SK-N-SH treated with all-trans-retinoic acid at 6 μM for 48 hours (cell line): ENCODE measurements at regions not wholly inside any gene's neighbourhood (a gene's known extent, or its start where the extent isn't known, plus 50 kb on each side); places are given as distances from the start of the nearest gene placed in this dataset.

ENCODE experiments used
- ATAC-seq: fragments of 200-7000 bp; cut with Tn5 transposase; 3 replicates; pipeline ENCODE4 v1.9.1; 2020; ENCODE audit warnings: mild to moderate bottlenecking, moderate library complexity
- ARNTL ChIP-seq: fragments of 450-650 bp; formaldehyde crosslinking; IDR thresholded peaks from 2 replicates; pipeline ENCODE4 v1.5.0; 2020; ENCODE audit warnings: low read depth, mild to moderate bottlenecking, moderate library complexity, borderline replicate concordance
- BACH2 ChIP-seq: fragments of 250-450 bp; sonication (Bioruptor Pico); IDR thresholded peaks from 2 replicates; pipeline ENCODE4 v1.9.0; 2021; ENCODE audit warnings: mild to moderate bottlenecking, borderline replicate concordance
- CSDC2 ChIP-seq: fragments of 250-450 bp; sonication (Bioruptor Pico); IDR thresholded peaks from 2 replicates; pipeline ENCODE4 v1.5.0; 2020; ENCODE audit warnings: mild to moderate bottlenecking, moderate library complexity
- GLIS3 ChIP-seq: fragments of 250-450 bp; sonication (Bioruptor Pico); IDR thresholded peaks from 2 replicates; pipeline ENCODE4 v1.5.0; 2020; ENCODE audit warnings: mild to moderate bottlenecking, moderate library complexity
- ISL1 ChIP-seq: fragments of 250-450 bp; sonication (Bioruptor Pico); IDR thresholded peaks from 2 replicates; pipeline ENCODE4 v2.1.2; 2022; ENCODE audit warnings: mild to moderate bottlenecking, moderate library complexity
- OSR1 ChIP-seq: fragments of 250-450 bp; sonication (Bioruptor Pico); IDR thresholded peaks from 2 replicates; pipeline ENCODE4 v1.8.0; 2022; ENCODE audit warnings: moderate library complexity, mild to moderate bottlenecking, inconsistent platforms
- PATZ1 ChIP-seq: fragments of 250-450 bp; sonication (Bioruptor Pico); IDR thresholded peaks from 2 replicates; pipeline ENCODE4 v1.8.0; 2020; ENCODE audit warnings: mild to moderate bottlenecking, moderate library complexity, borderline replicate concordance
- POU6F1 ChIP-seq: fragments of 250-450 bp; sonication (Bioruptor Pico); IDR thresholded peaks from 2 replicates; pipeline ENCODE4 v1.8.0; 2021; ENCODE audit warnings: low read depth, mild to moderate bottlenecking, moderate library complexity, borderline replicate concordance
- PPARA ChIP-seq: fragments of 250-450 bp; sonication (Bioruptor Pico); IDR thresholded peaks from 2 replicates; pipeline ENCODE4 v1.5.0; 2020; ENCODE audit warnings: mild to moderate bottlenecking, borderline replicate concordance
- RARB ChIP-seq: fragments of 250-450 bp; sonication (Bioruptor Pico); IDR thresholded peaks from 2 replicates; pipeline ENCODE4 v1.8.0; 2021; ENCODE audit warnings: mild to moderate bottlenecking, moderate library complexity
- SNAI2 ChIP-seq: fragments of 250-450 bp; sonication (Bioruptor Pico); IDR thresholded peaks from 2 replicates; pipeline ENCODE4 v1.5.0; 2020; ENCODE audit warnings: mild to moderate bottlenecking, moderate library complexity
- TCF4 ChIP-seq: fragments of 250-450 bp; sonication (Bioruptor Pico); IDR thresholded peaks from 2 replicates; pipeline ENCODE4 v1.8.0; 2021; ENCODE audit warnings: mild to moderate bottlenecking, moderate library complexity, borderline replicate concordance
- TOX ChIP-seq: fragments of 250-450 bp; sonication (Bioruptor Pico); IDR thresholded peaks from 2 replicates; pipeline ENCODE4 v1.8.0; 2021; ENCODE audit warnings: mild to moderate bottlenecking, moderate library complexity, borderline replicate concordance
- TSHZ2 ChIP-seq: fragments of 250-450 bp; sonication (Bioruptor Pico); IDR thresholded peaks from 2 replicates; pipeline ENCODE4 v1.5.0; 2020; ENCODE audit warnings: mild to moderate bottlenecking, moderate library complexity
- ZC3H10 ChIP-seq: fragments of 250-450 bp; sonication (Bioruptor Pico); IDR thresholded peaks from 2 replicates; pipeline ENCODE4 v1.5.1; 2021; ENCODE audit warnings: mild to moderate bottlenecking, moderate library complexity
- ZFP3 ChIP-seq: fragments of 250-450 bp; sonication (Bioruptor Pico); IDR thresholded peaks from 2 replicates; pipeline ENCODE4 v1.5.0; 2020; ENCODE audit warnings: mild to moderate bottlenecking, moderate library complexity
- ZFP30 ChIP-seq: fragments of 450-650 bp; formaldehyde crosslinking; IDR thresholded peaks from 2 replicates; pipeline ENCODE4 v1.5.0; 2022; ENCODE audit warnings: mild to moderate bottlenecking, moderate library complexity
- ZNF565 ChIP-seq: fragments of 450-650 bp; formaldehyde crosslinking; conservative IDR thresholded peaks from 2 replicates; pipeline ENCODE4 v1.5.0; 2020; ENCODE audit warnings: low read depth, mild to moderate bottlenecking, moderate library complexity
- ZNF70 ChIP-seq: fragments of 450-650 bp; formaldehyde crosslinking; IDR thresholded peaks from 2 replicates; pipeline ENCODE4 v1.5.0; 2020; ENCODE audit warnings: mild to moderate bottlenecking, moderate library complexity
- ZNF8 ChIP-seq: fragments of 450-650 bp; formaldehyde crosslinking; IDR thresholded peaks from 2 replicates; pipeline ENCODE4 v1.5.0; 2020; ENCODE audit warnings: mild to moderate bottlenecking, moderate library complexity
- TF ChIP-seq, protein P1 (sequence below): fragments of 250-450 bp; sonication (Bioruptor Pico); IDR thresholded peaks from 2 replicates; pipeline ENCODE4 v1.5.1; 2021; ENCODE audit warnings: mild to moderate bottlenecking, moderate library complexity
- TF ChIP-seq, protein P2 (sequence below): fragments of 250-450 bp; sonication (Bioruptor Pico); IDR thresholded peaks from 2 replicates; pipeline ENCODE4 v1.5.1; 2020; ENCODE audit warnings: low read depth, mild to moderate bottlenecking, moderate library complexity

GRCh38 chr12:93165384-93165932 is 212.3 kb upstream of the NUDT4 start:
- TF ChIP-seq ZC3H10 (CRISPR knock-in tag) (no peak), BACH2 (CRISPR knock-in tag) (no peak), RARB (CRISPR knock-in tag) (no peak), TOX (CRISPR knock-in tag) (no peak), ISL1 (no peak), PPARA (CRISPR knock-in tag) (no peak), CSDC2 (CRISPR knock-in tag) (no peak), PATZ1 (CRISPR knock-in tag) (no peak), SNAI2 (CRISPR knock-in tag) (no peak), OSR1 (CRISPR knock-in tag) (no peak), ARNTL (CRISPR knock-in tag) (no peak), TCF4 (CRISPR knock-in tag) (no peak), ZNF565 (CRISPR knock-in tag) (no peak), ZFP3 (no peak), TSHZ2 (CRISPR knock-in tag) (no peak), ZNF8 (CRISPR knock-in tag) (no peak)
- TF ChIP-seq, protein P1, sequence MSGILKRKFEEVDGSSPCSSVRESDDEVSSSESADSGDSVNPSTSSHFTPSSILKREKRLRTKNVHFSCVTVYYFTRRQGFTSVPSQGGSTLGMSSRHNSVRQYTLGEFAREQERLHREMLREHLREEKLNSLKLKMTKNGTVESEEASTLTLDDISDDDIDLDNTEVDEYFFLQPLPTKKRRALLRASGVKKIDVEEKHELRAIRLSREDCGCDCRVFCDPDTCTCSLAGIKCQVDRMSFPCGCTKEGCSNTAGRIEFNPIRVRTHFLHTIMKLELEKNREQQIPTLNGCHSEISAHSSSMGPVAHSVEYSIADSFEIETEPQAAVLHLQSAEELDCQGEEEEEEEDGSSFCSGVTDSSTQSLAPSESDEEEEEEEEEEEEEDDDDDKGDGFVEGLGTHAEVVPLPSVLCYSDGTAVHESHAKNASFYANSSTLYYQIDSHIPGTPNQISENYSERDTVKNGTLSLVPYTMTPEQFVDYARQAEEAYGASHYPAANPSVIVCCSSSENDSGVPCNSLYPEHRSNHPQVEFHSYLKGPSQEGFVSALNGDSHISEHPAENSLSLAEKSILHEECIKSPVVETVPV (CRISPR knock-in tag), result no peak
- no peak for ATAC-seq

DNA sequence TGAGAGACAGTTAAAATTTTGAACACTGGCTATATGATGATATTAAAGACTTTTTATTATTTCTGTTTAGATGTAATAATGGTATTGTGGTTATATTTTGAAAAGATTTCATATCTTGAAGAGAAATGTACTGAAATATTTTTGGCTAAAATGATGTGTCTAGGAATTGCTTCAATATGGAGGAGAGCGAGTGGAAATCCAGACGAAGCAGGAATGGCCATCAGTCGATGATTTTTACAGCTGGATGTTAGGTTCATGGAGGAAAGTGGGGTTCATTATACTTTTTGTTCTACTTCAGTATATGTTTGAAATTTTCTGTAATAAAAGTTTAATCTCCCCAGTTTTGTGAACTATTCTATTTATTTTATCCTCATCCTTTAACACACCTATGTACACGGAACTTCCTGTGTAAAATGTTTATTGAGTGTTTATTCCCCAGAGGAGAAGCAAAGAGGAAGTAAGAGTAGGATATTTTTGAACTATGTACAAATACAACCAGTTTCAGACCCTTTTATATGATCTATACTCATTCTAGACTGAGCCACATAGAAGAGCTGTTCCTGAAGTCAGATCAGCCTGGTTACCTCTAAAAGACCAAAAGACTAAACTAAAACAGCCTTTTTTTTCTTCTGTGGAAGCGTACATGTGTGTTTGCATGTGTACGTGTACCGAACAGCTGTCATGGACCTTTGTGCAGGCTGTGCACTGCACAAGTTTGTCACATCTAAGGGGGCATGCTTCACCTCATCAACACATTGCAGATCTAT is 211.0 kb upstream of the NUDT4 start:
- ATAC-seq, result no peak
- TF ChIP-seq ZC3H10 (CRISPR knock-in tag), result no peak
- TF ChIP-seq ZNF70 (CRISPR knock-in tag), result no peak
- TF ChIP-seq ISL1, result no peak
- TF ChIP-seq PATZ1 (CRISPR knock-in tag), result no peak
- TF ChIP-seq ZNF8 (CRISPR knock-in tag), result no peak
- TF ChIP-seq ZFP30 (CRISPR knock-in tag), result no peak
- no peak for TF ChIP-seq ZNF565 (CRISPR knock-in tag)
- TF ChIP-seq GLIS3 (CRISPR knock-in tag), result no peak
- TF ChIP-seq ARNTL (CRISPR knock-in tag), result no peak
- TF ChIP-seq TSHZ2 (CRISPR knock-in tag), result no peak
- TF ChIP-seq, protein P1 (CRISPR knock-in tag), result no peak
- TF ChIP-seq PPARA (CRISPR knock-in tag), result no peak
- no peak for TF ChIP-seq POU6F1 (CRISPR knock-in tag)
- TF ChIP-seq, protein P2, sequence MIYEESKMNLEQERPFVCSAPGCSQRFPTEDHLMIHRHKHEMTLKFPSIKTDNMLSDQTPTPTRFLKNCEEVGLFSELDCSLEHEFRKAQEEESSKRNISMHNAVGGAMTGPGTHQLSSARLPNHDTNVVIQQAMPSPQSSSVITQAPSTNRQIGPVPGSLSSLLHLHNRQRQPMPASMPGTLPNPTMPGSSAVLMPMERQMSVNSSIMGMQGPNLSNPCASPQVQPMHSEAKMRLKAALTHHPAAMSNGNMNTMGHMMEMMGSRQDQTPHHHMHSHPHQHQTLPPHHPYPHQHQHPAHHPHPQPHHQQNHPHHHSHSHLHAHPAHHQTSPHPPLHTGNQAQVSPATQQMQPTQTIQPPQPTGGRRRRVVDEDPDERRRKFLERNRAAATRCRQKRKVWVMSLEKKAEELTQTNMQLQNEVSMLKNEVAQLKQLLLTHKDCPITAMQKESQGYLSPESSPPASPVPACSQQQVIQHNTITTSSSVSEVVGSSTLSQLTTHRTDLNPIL (CRISPR knock-in tag), result no peak
- no peak for TF ChIP-seq SNAI2 (CRISPR knock-in tag)
